ENCODE measurements at regions not wholly inside any gene's neighbourhood (a gene's known extent, or its start where the extent isn't known, plus 50 kb on each side); places are given as distances from the start of the nearest gene placed in this dataset.

DNA sequence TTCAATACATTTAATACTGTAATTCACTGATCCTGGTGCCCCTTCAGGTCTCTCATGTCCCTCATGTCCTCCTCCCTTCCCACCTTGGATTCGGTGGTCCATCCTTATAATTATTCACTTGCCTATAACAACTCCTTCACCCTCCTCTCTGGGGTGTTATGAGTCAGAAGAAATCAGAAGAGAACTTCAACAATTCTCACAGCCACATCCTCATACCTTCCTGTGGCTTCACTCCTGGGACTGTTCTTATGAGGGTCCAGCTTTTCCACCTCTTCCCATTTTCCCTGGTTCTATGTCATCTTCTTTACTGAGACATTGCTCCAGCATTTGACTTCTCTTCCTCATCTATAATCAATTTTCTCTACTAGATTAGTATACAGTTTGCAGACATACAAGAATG lies 406.1 kb downstream of the NR2F1-AS1 start:
- no peaks in the 10 kb centered on the region for H3K27me3 Mint-ChIP-seq
- peaks cover 6% of the 10 kb centered on the region for H3K9me3 Mint-ChIP-seq
- no peak overlapping the region for H3K4me3 Mint-ChIP-seq
- H3K4me1 Mint-ChIP-seq: no peaks in the 10 kb centered on the region
- DNase-seq: no peak
- intact Hi-C loops (cut with micrococcal nuclease): no loop called here
- H3K36me3 Mint-ChIP-seq (ENCODE audit: low read depth): no peaks in the 10 kb centered on the region
- H3K27ac Mint-ChIP-seq: no peak overlapping the region

- intact Hi-C loops (cut with micrococcal nuclease): no loop called here
- no peak for DNase-seq
- H3K27me3 Mint-ChIP-seq: no peaks in the 10 kb centered on the region
- no peaks in the 10 kb centered on the region for H3K4me1 Mint-ChIP-seq
- H3K36me3 Mint-ChIP-seq (ENCODE audit: low read depth): no peaks in the 10 kb centered on the region
- no peak overlapping the region for H3K4me3 Mint-ChIP-seq
- no peak overlapping the region for H3K27ac Mint-ChIP-seq
- H3K9me3 Mint-ChIP-seq: no peaks in the 10 kb centered on the region
Observed at GRCh38 chr5:93165559-93165958, 415.5 kb downstream of the NR2F1-AS1 start.

DNA sequence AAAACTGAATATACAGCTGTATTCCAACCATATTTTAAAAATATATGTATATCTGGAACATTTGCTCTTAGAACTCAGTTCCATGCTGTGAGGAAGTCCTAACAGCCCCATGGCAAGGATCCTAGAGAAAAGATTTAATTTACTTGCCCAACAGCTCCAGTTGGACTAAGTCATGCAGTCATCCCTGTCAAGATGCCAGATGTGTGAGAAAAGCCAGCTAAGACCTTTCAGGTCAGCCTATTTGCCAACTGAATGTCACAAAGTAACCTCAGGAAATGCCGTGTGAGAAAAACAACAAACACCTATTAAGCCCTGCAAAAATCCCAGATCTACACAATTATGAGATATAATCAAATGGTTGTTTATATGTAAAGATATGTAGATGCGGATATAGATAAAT lies 416.3 kb downstream of the NR2F1-AS1 start:
- Mint-ChIP-seq H3K27ac (no peak overlapping the region), H3K4me3 (no peak overlapping the region), H3K4me1 (no peaks in the 10 kb centered on the region), H3K27me3 (no peaks in the 10 kb centered on the region), H3K36me3 (ENCODE audit: low read depth) (no peaks in the 10 kb centered on the region), H3K9me3 (no peaks in the 10 kb centered on the region)
- no peak for DNase-seq
- intact Hi-C loops (cut with micrococcal nuclease): no loop called here

- Mint-ChIP-seq H3K4me3 (no peak overlapping the region), H3K4me1 (no peaks in the 10 kb centered on the region), H3K36me3 (ENCODE audit: low read depth) (no peaks in the 10 kb centered on the region), H3K27ac (no peak overlapping the region), H3K27me3 (no peaks in the 10 kb centered on the region), H3K9me3 (no peaks in the 10 kb centered on the region)
- intact Hi-C loops (cut with micrococcal nuclease): no loop called here
- DNase-seq: no peak
Observed at GRCh38 chr5:93163010-93163663, 417.9 kb downstream of the NR2F1-AS1 start.

DNA sequence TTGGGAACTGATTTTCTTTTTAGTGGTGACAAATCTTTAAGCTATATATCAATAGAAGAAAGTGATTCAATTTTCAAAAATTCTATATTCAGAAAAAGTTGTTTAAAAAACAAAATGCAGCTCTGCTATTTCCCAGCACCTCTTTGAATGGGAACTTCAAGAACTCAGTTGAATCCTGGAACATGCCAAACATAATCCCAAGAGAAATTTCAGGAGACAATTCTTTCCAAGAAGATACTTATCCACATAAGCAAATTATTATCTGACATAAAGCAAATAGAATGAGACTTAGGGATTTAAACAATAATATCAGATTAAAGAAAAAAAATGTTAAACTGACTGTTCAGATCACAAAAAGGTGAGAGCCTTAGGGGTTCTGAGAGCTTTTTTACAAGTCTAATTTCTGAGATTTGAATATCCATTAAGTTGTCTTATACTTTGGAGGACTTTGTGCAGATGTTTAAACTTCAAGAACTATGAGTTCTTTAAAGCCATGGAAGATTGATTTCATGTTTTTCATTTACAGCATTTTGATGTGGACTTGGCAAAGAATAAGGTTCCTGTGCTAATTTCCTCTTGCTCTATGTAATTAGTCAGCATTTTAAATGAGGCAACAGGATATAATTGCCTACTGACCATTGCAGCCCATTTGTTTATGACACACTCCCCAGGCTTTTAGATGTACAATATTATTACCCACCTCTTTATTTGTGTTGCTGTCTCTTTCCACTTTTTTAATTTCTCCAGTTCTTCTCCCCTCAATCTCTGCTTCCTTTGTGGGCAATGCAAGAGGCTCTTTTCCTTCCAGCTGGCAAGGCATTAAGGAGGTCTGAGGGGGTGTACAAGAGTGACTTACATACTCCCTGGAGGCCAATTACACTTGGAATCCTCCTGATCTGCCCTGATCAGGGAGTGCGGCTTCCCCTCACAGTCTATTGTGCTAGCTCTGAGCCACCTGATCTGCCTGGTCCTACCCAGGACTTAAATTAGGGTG lies 419.1 kb downstream of the NR2F1-AS1 start:
- Mint-ChIP-seq H3K9me3 (no peaks in the 10 kb centered on the region), H3K27ac (no peak overlapping the region), H3K4me1 (no peaks in the 10 kb centered on the region), H3K4me3 (no peak overlapping the region), H3K27me3 (no peaks in the 10 kb centered on the region), H3K36me3 (ENCODE audit: low read depth) (no peaks in the 10 kb centered on the region)
- intact Hi-C loops (cut with micrococcal nuclease): no loop called here
- DNase-seq: no peak

DNA sequence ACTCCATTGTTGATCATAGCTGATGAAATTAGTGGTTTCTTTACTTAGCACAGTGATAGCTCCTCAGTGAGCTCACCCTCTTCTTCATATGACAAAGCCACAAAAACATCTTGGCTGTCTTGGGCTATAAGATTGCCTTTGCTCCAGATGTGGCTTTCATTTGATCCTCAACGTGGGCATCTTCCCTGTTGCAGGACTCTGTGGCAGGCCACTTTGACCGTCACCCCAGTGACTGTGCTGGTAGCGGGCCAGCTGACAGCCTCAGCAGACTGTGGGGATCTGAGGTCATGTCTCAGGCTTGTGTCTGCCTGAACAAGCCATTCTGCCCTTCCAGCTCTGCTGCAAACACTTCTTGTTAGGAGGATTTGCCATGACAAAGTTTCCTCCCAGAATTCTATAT lies 422.2 kb downstream of the NR2F1-AS1 start:
- Mint-ChIP-seq H3K27ac (no peak overlapping the region), H3K4me3 (no peak overlapping the region), H3K9me3 (no peaks in the 10 kb centered on the region), H3K36me3 (ENCODE audit: low read depth) (no peaks in the 10 kb centered on the region), H3K4me1 (no peaks in the 10 kb centered on the region), H3K27me3 (no peaks in the 10 kb centered on the region)
- no peak for DNase-seq
- intact Hi-C loops (cut with micrococcal nuclease): no loop called here

- H3K4me3 Mint-ChIP-seq: no peak overlapping the region
- no peaks in the 10 kb centered on the region for H3K36me3 Mint-ChIP-seq (ENCODE audit: low read depth)
- no peak for DNase-seq
- no peaks in the 10 kb centered on the region for H3K9me3 Mint-ChIP-seq
- no peaks in the 10 kb centered on the region for H3K27me3 Mint-ChIP-seq
- H3K4me1 Mint-ChIP-seq: no peaks in the 10 kb centered on the region
- intact Hi-C loops (cut with micrococcal nuclease): no loop called here
- H3K27ac Mint-ChIP-seq: no peak overlapping the region
Observed at GRCh38 chr5:93156566-93156965, 424.5 kb downstream of the NR2F1-AS1 start.

GRCh38 chr5:93154535-93154934 lies 426.5 kb downstream of the NR2F1-AS1 start:
- no peaks in the 10 kb centered on the region for H3K4me1 Mint-ChIP-seq
- H3K4me3 Mint-ChIP-seq: no peak overlapping the region
- no peaks in the 10 kb centered on the region for H3K9me3 Mint-ChIP-seq
- no peaks in the 10 kb centered on the region for H3K36me3 Mint-ChIP-seq (ENCODE audit: low read depth)
- intact Hi-C loops (cut with micrococcal nuclease): no loop called here
- no peak for DNase-seq
- no peaks in the 10 kb centered on the region for H3K27me3 Mint-ChIP-seq
- no peak overlapping the region for H3K27ac Mint-ChIP-seq

DNA sequence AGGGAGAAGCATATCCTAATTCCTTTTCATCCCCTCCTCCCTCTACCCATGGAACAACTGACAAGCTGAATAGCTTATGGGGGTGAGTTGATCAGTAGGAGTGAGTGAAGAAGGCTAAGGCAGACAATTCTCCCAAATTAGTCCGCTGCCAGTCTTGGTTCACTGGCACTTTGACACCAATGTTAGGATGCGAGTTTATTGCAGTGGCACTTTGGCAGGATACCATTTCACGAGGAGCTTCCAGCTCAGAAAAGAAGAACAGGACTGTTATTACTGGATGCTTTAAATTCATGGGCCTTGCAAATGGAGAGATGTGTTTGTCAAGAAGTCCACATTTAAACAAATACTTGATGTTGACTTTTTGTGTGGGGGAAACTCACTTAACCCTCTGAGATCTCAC lies 427.6 kb downstream of the NR2F1-AS1 start:
- H3K27me3 Mint-ChIP-seq: no peaks in the 10 kb centered on the region
- H3K4me3 Mint-ChIP-seq: no peak overlapping the region
- H3K27ac Mint-ChIP-seq: no peak overlapping the region
- H3K36me3 Mint-ChIP-seq (ENCODE audit: low read depth): no peaks in the 10 kb centered on the region
- H3K4me1 Mint-ChIP-seq: no peaks in the 10 kb centered on the region
- H3K9me3 Mint-ChIP-seq: no peaks in the 10 kb centered on the region
- intact Hi-C loops (cut with micrococcal nuclease): no loop called here
- DNase-seq: no peak

DNA sequence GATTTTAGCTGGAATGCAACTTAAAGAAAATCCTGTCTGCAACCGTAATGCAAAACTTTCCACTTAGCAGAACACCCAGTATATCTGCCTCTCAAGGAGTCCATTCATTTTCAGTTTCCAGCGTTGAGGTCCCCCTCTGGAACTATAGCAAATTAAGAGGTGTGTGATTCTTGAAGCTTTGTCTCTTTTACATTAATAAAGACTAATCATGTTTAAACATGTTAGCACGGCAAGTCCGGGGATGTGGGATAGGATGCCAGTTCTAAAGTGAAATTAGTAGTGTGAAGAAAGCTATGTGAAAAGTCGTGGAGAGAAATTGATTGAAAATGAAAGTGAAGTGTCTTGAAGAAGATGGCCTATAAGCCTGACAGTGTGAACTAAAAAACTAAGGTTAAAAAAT lies 429.1 kb downstream of the NR2F1-AS1 start:
- no peak for DNase-seq
- no peaks in the 10 kb centered on the region for H3K27me3 Mint-ChIP-seq
- H3K4me3 Mint-ChIP-seq: no peak overlapping the region
- H3K4me1 Mint-ChIP-seq: no peaks in the 10 kb centered on the region
- no peaks in the 10 kb centered on the region for H3K36me3 Mint-ChIP-seq (ENCODE audit: low read depth)
- intact Hi-C loops (cut with micrococcal nuclease): no loop called here
- no peak overlapping the region for H3K27ac Mint-ChIP-seq
- no peaks in the 10 kb centered on the region for H3K9me3 Mint-ChIP-seq

GRCh38 chr5:93151121-93151520 lies 429.9 kb downstream of the NR2F1-AS1 start:
- Mint-ChIP-seq H3K36me3 (ENCODE audit: low read depth) (no peaks in the 10 kb centered on the region), H3K27me3 (no peaks in the 10 kb centered on the region), H3K4me3 (no peak overlapping the region), H3K27ac (no peak overlapping the region), H3K9me3 (no peaks in the 10 kb centered on the region), H3K4me1 (no peaks in the 10 kb centered on the region)
- intact Hi-C loops (cut with micrococcal nuclease): no loop called here
- no peak for DNase-seq

DNA sequence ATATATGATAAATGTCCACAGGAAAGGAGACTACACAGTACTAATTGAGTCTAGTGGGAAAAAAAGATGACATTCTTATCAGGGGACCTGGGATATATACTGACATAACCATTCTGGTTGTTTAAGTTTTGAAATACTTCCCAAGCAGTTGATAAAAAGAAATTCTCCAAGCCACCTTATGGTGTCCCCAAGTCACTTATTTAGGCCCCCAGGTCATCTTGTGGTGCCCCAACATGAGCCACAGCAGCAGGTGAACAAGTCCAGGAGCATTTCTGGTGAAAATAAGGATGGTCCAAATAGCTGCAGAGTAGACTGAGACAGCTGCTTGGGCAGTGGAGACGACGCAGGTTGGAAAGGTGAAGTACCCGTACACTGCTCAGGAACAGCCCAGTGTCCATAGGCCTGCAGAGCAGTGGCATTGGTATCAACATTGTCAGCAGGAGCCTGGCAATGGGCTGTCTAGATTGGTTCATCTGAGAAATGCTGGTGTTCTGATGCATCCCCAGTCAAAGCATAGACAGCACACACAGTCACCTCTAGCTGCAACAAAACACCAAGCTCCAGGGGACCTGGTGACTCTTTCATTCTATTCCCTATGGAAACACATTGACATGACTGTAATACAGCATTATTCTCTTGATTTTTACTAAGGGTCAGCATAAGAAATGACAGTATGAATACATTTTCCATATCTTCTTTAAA lies 430.6 kb downstream of the NR2F1-AS1 start:
- Mint-ChIP-seq H3K9me3 (no peaks in the 10 kb centered on the region), H3K27ac (no peak overlapping the region), H3K27me3 (no peaks in the 10 kb centered on the region), H3K36me3 (ENCODE audit: low read depth) (no peaks in the 10 kb centered on the region), H3K4me1 (no peaks in the 10 kb centered on the region), H3K4me3 (no peak overlapping the region)
- DNase-seq: no peak
- intact Hi-C loops (cut with micrococcal nuclease): no loop called here

- Mint-ChIP-seq H3K36me3 (ENCODE audit: low read depth) (no peaks in the 10 kb centered on the region), H3K4me3 (no peak overlapping the region), H3K27me3 (no peaks in the 10 kb centered on the region), H3K4me1 (no peaks in the 10 kb centered on the region), H3K27ac (no peak overlapping the region), H3K9me3 (no peaks in the 10 kb centered on the region)
- intact Hi-C loops (cut with micrococcal nuclease): no loop called here
- no peak for DNase-seq
Observed at GRCh38 chr5:93145767-93146166, 435.3 kb downstream of the NR2F1-AS1 start.

DNA sequence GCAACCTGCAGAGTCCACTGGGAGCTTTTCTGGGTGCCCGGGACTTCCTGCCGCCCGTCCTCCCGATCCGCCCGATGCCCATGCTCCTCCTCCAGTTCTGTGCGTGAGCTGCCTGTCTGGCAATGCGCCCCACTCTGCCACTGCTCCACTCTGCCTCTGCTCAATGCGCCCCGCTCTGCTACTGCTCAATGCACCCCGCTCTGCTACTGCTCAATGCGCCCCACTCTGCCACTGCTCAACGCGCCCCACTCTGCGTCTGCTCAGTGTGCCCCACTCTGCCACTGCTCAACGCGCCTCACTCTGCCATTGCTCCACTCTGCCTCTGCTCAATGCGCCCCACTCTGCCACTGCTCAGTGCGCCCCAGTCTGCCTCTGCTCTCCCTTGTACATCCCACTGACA lies 436.0 kb downstream of the NR2F1-AS1 start:
- H3K36me3 Mint-ChIP-seq (ENCODE audit: low read depth): no peaks in the 10 kb centered on the region
- intact Hi-C loops (cut with micrococcal nuclease): no loop called here
- no peaks in the 10 kb centered on the region for H3K4me1 Mint-ChIP-seq
- no peaks in the 10 kb centered on the region for H3K9me3 Mint-ChIP-seq
- H3K4me3 Mint-ChIP-seq: no peak overlapping the region
- H3K27ac Mint-ChIP-seq: no peak overlapping the region
- H3K27me3 Mint-ChIP-seq: no peaks in the 10 kb centered on the region
- DNase-seq: no peak

Data from activated CD4-positive, alpha-beta T cell treated with anti-CD3 and anti-CD28 coated beads, Interleukin-2, amount 10 ng/mL, durations not matched to agents 24 days and 14 days (primary cell).